ENCODE measurements at regions not wholly inside any gene's neighbourhood (a gene's known extent, or its start where the extent isn't known, plus 50 kb on each side); places are given as distances from the start of the nearest gene placed in this dataset.

DNA sequence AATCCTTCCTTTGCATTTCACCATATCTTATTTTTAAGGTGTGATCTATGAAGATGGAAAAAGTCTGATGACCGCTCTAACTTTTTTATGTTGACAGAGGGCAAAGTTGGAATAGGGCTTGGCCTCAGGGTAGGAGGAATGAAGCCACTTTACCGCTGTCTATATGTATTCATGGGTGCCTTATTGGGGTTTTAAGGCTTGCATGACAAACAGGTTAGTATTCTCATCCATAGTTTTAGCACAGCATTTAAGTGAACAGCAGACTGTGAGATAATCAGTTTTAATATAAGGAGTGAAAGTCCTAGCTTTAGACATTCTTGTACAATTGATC lies 81.7 kb upstream of the BMP2K start:
- Histone ChIP-seq H3K4me3 (ENCODE audit: low read length in 2 of 2) (no peak overlapping the region), H2BK120ac (ENCODE audit: low read depth, low read length) (no peak overlapping the region), H3K27me3 (ENCODE audit: control insufficient read depth in 3 of 3, insufficient read depth in 3 of 3, low read depth in 1 of 3, low read length in 3 of 3) (no peaks in the 10 kb centered on the region), H3K4me2 (ENCODE audit: insufficient read depth, low read length, poor library complexity, severe bottlenecking) (no peak overlapping the region), H2AK5ac (ENCODE audit: low read depth, low read length) (no peak overlapping the region), H2BK15ac (ENCODE audit: low read length) (no peak overlapping the region), H3K23ac (ENCODE audit: low read depth, low read length, poor library complexity) (no peak overlapping the region), H3K79me1 (ENCODE audit: low read depth, low read length) (no peaks in the 10 kb centered on the region), H3K4ac (ENCODE audit: low read length) (no peak overlapping the region), H3K18ac (ENCODE audit: low read length) (no peak overlapping the region), H3K9me3 (replicated peaks in 1 of 2; ENCODE audit: control insufficient read depth in 2 of 2, insufficient read depth in 1 of 2, low read depth in 1 of 2, low read length in 2 of 2) (no peaks in the 10 kb centered on the region), H3K4me1 (ENCODE audit: control insufficient read depth in 2 of 2, insufficient read depth in 1 of 2, low read depth in 1 of 2, low read length in 2 of 2) (no peaks in the 10 kb centered on the region), H3K36me3 (replicated peaks in 1 of 2; ENCODE audit: control insufficient read depth in 2 of 2, insufficient read depth in 2 of 2, low read length in 2 of 2) (no peaks in the 10 kb centered on the region), H4K91ac (ENCODE audit: low read depth, low read length, poor library complexity) (no peak overlapping the region), H3K14ac (ENCODE audit: low read length) (no peak overlapping the region), H4K8ac (ENCODE audit: low read depth, low read length) (no peak overlapping the region), H2BK5ac (ENCODE audit: low read length) (no peak overlapping the region), H3K27ac (replicated peaks; ENCODE audit: low read length) (no peak overlapping the region), H2AFZ (ENCODE audit: low read length) (no peak overlapping the region), H3K9ac (ENCODE audit: low read depth, low read length, poor library complexity) (no peak overlapping the region), H2BK12ac (ENCODE audit: low read length) (no peak overlapping the region)
- no peak for DNase-seq (ENCODE audit: low spot score)
- WGBS, 2 donors (ENCODE audit: extremely low coverage in 2 of 2, insufficient read length in 2 of 2, insufficient replicate concordance in 1 of 2), result no CpG with 5 or more reads among the region's 2 CpGs

DNA sequence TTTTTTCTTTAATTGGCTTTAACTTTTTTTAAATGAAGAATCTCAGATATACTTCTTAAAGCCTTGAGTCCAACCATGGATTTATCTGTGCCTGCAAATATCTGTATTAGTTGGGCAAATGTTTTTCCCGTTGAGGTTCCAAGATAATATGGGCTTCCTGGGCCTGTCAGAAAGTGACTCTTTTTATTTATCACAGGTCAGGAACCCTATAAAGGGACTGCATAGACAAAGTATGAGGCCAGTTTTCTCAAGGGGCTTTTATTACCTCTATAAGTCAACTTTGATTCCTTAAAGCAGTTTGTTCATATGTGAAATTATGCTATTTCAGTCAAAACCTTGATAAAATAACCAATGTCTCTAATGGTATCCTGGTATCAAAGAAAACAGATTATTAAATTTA lies 80.2 kb upstream of the BMP2K start:
- no peaks in the 10 kb centered on the region for H3K36me3 ChIP-seq (replicated peaks in 1 of 2; ENCODE audit: control insufficient read depth in 2 of 2, insufficient read depth in 2 of 2, low read length in 2 of 2)
- H2BK120ac ChIP-seq (ENCODE audit: low read depth, low read length), result no peak overlapping the region
- no peak overlapping the region for H2AFZ ChIP-seq (ENCODE audit: low read length)
- H3K14ac ChIP-seq (ENCODE audit: low read length), result no peak overlapping the region
- no peak overlapping the region for H2BK5ac ChIP-seq (ENCODE audit: low read length)
- H3K23ac ChIP-seq (ENCODE audit: low read depth, low read length, poor library complexity), result no peak overlapping the region
- H3K79me1 ChIP-seq (ENCODE audit: low read depth, low read length), result no peaks in the 10 kb centered on the region
- no peaks in the 10 kb centered on the region for H3K9me3 ChIP-seq (replicated peaks in 1 of 2; ENCODE audit: control insufficient read depth in 2 of 2, insufficient read depth in 1 of 2, low read depth in 1 of 2, low read length in 2 of 2)
- no peak overlapping the region for H2AK5ac ChIP-seq (ENCODE audit: low read depth, low read length)
- no peak overlapping the region for H3K4me2 ChIP-seq (ENCODE audit: insufficient read depth, low read length, poor library complexity, severe bottlenecking)
- H3K27ac ChIP-seq (replicated peaks; ENCODE audit: low read length), result no peak overlapping the region
- no peak overlapping the region for H4K8ac ChIP-seq (ENCODE audit: low read depth, low read length)
- H2BK15ac ChIP-seq (ENCODE audit: low read length), result no peak overlapping the region
- no peaks in the 10 kb centered on the region for H3K27me3 ChIP-seq (ENCODE audit: control insufficient read depth in 3 of 3, insufficient read depth in 3 of 3, low read depth in 1 of 3, low read length in 3 of 3)
- H3K4ac ChIP-seq (ENCODE audit: low read length), result no peak overlapping the region
- no CpG with 5 or more reads among the region's 1 CpG for WGBS, 2 donors (ENCODE audit: extremely low coverage in 2 of 2, insufficient read length in 2 of 2, insufficient replicate concordance in 1 of 2)
- DNase-seq (ENCODE audit: low spot score), result no peak
- H3K18ac ChIP-seq (ENCODE audit: low read length), result no peak overlapping the region
- no peak overlapping the region for H3K9ac ChIP-seq (ENCODE audit: low read depth, low read length, poor library complexity)
- no peak overlapping the region for H2BK12ac ChIP-seq (ENCODE audit: low read length)
- no peak overlapping the region for H4K91ac ChIP-seq (ENCODE audit: low read depth, low read length, poor library complexity)
- H3K4me1 ChIP-seq (ENCODE audit: control insufficient read depth in 2 of 2, insufficient read depth in 1 of 2, low read depth in 1 of 2, low read length in 2 of 2), result no peaks in the 10 kb centered on the region
- H3K4me3 ChIP-seq (ENCODE audit: low read length in 2 of 2), result no peak overlapping the region

DNA sequence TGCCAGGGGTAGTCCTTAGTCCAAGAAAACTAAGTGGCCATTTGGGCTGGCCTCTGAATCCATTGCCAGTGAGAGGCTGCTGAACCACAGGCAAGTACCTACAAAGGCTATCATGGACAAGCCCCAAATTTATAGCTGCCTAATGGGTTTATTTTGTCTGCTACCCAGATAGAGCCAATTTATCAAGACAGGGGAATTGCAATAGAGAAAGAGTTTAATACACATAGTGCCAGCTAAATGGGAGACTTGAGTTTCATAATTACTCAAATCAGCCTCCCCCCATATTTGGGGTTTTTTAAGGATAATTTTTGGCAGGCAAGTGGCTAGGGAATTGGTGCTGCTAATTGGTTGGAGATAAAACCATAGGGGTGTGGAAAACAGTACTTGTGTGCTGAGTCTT lies 73.1 kb upstream of the BMP2K start:
- H3K27ac ChIP-seq (replicated peaks; ENCODE audit: low read length), result no peak overlapping the region
- no peak overlapping the region for H3K4me3 ChIP-seq (ENCODE audit: low read length in 2 of 2)
- no peak overlapping the region for H2AFZ ChIP-seq (ENCODE audit: low read length)
- no peak overlapping the region for H4K8ac ChIP-seq (ENCODE audit: low read depth, low read length)
- no peak overlapping the region for H2BK5ac ChIP-seq (ENCODE audit: low read length)
- H3K79me1 ChIP-seq (ENCODE audit: low read depth, low read length), result no peaks in the 10 kb centered on the region
- H3K14ac ChIP-seq (ENCODE audit: low read length), result no peak overlapping the region
- H2BK120ac ChIP-seq (ENCODE audit: low read depth, low read length), result no peak overlapping the region
- H3K27me3 ChIP-seq (ENCODE audit: control insufficient read depth in 3 of 3, insufficient read depth in 3 of 3, low read depth in 1 of 3, low read length in 3 of 3), result no peaks in the 10 kb centered on the region
- peaks cover 0 to 1% of the 10 kb centered on the region in 2 donors for H3K9me3 ChIP-seq (replicated peaks in 1 of 2; ENCODE audit: control insufficient read depth in 2 of 2, insufficient read depth in 1 of 2, low read depth in 1 of 2, low read length in 2 of 2)
- H3K9ac ChIP-seq (ENCODE audit: low read depth, low read length, poor library complexity), result no peak overlapping the region
- no peaks in the 10 kb centered on the region for H3K4me1 ChIP-seq (ENCODE audit: control insufficient read depth in 2 of 2, insufficient read depth in 1 of 2, low read depth in 1 of 2, low read length in 2 of 2)
- H3K18ac ChIP-seq (ENCODE audit: low read length), result no peak overlapping the region
- H2BK15ac ChIP-seq (ENCODE audit: low read length), result no peak overlapping the region
- no peak overlapping the region for H4K91ac ChIP-seq (ENCODE audit: low read depth, low read length, poor library complexity)
- no peak overlapping the region for H3K23ac ChIP-seq (ENCODE audit: low read depth, low read length, poor library complexity)
- H3K4ac ChIP-seq (ENCODE audit: low read length), result no peak overlapping the region
- H2BK12ac ChIP-seq (ENCODE audit: low read length), result no peak overlapping the region
- H3K36me3 ChIP-seq (replicated peaks in 1 of 2; ENCODE audit: control insufficient read depth in 2 of 2, insufficient read depth in 2 of 2, low read length in 2 of 2), result no peaks in the 10 kb centered on the region
- no peak overlapping the region for H3K4me2 ChIP-seq (ENCODE audit: insufficient read depth, low read length, poor library complexity, severe bottlenecking)
- no peak overlapping the region for H2AK5ac ChIP-seq (ENCODE audit: low read depth, low read length)
- no peak for DNase-seq (ENCODE audit: low spot score)

DNA sequence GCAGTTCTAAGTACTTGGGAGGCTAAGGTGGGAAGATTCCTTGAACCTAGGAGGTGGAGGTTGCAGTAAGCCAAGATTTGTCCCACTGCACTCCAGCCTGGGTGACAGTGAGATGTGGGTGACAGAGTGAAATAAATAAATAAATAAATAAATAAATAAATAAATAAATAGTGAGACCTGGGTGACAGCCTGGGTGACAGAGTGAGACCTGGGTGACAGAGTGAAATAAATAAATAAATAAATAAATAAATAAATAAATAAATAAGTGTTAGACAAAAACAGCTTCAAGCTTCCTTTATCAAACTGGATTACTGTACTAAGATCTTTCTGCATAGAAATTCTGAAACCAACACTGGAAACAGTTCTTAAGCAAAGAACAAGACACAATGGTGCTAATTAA lies 71.8 kb upstream of the BMP2K start:
- Histone ChIP-seq H3K36me3 (replicated peaks in 1 of 2; ENCODE audit: control insufficient read depth in 2 of 2, insufficient read depth in 2 of 2, low read length in 2 of 2) (no peaks in the 10 kb centered on the region), H3K23ac (ENCODE audit: low read depth, low read length, poor library complexity) (no peak overlapping the region), H4K8ac (ENCODE audit: low read depth, low read length) (no peak overlapping the region), H2AFZ (ENCODE audit: low read length) (no peak overlapping the region), H3K4me2 (ENCODE audit: insufficient read depth, low read length, poor library complexity, severe bottlenecking) (no peak overlapping the region), H4K91ac (ENCODE audit: low read depth, low read length, poor library complexity) (no peak overlapping the region), H3K9me3 (replicated peaks in 1 of 2; ENCODE audit: control insufficient read depth in 2 of 2, insufficient read depth in 1 of 2, low read depth in 1 of 2, low read length in 2 of 2) (peaks cover 0 to 1% of the 10 kb centered on the region in 2 donors), H2BK12ac (ENCODE audit: low read length) (no peak overlapping the region), H2BK15ac (ENCODE audit: low read length) (no peak overlapping the region), H3K14ac (ENCODE audit: low read length) (no peak overlapping the region), H3K4ac (ENCODE audit: low read length) (no peak overlapping the region), H3K18ac (ENCODE audit: low read length) (no peak overlapping the region), H3K4me3 (ENCODE audit: low read length in 2 of 2) (no peak overlapping the region), H3K9ac (ENCODE audit: low read depth, low read length, poor library complexity) (no peak overlapping the region), H2AK5ac (ENCODE audit: low read depth, low read length) (no peak overlapping the region), H3K27me3 (ENCODE audit: control insufficient read depth in 3 of 3, insufficient read depth in 3 of 3, low read depth in 1 of 3, low read length in 3 of 3) (no peaks in the 10 kb centered on the region), H3K27ac (replicated peaks; ENCODE audit: low read length) (no peak overlapping the region), H3K79me1 (ENCODE audit: low read depth, low read length) (no peaks in the 10 kb centered on the region), H3K4me1 (ENCODE audit: control insufficient read depth in 2 of 2, insufficient read depth in 1 of 2, low read depth in 1 of 2, low read length in 2 of 2) (no peaks in the 10 kb centered on the region), H2BK5ac (ENCODE audit: low read length) (no peak overlapping the region), H2BK120ac (ENCODE audit: low read depth, low read length) (no peak overlapping the region)
- no peak for DNase-seq (ENCODE audit: low spot score)

All from neuronal stem cell (in vitro differentiated cells).